Activated CD4-positive, CD25-positive, alpha-beta regulatory T cell treated with anti-CD3 and anti-CD28 coated beads, Interleukin-2, amount 50 U/mL, for 24 hours (primary cell): ENCODE measurements at regions not wholly inside any gene's neighbourhood (a gene's known extent, or its start where the extent isn't known, plus 50 kb on each side); places are given as distances from the start of the nearest gene placed in this dataset.
"Not testable (repeated sequence)": the region's sequence is repeated elsewhere in the genome, so short reads cannot be mapped to it uniquely, and the experiment has no call there.

Experiments used
- ATAC-seq, 2 donors: fragments of 150-1000 bp; cut with Tn5 transposase; one replicate each; pipeline ENCODE4 v1.10.0; 2021; ENCODE audit warnings: mild to moderate bottlenecking in 1 of 2, moderate library complexity in 1 of 2

- ATAC-seq = no peak
Measured at GRCh38 chr12:74015118-74015517, 522.5 kb upstream of the ATXN7L3B start.

DNA sequence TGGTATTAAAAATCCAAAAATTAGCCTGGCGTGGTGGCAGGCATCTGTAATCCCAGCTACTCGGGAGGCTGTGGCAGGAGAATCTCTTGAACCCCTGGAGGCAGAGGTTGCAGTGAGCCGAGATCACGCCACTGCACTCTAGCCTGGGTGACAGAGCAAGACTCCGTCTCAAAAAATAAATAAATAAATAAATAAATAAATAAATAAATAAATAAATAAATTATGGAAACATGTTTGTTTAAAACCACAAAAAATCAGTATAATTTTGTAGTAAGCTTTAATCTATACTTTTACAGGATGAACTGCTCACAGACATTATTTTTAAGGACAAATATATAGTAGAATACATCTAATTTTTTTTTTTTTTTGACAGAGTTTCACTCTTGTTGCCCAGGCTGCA is 521.3 kb upstream of the ATXN7L3B start:
- not testable (repeated sequence) for ATAC-seq

- no peak for ATAC-seq
Measured at GRCh38 chr12:74018849-74019248, 518.8 kb upstream of the ATXN7L3B start.

GRCh38 chr12:74021937-74022336 is 515.7 kb upstream of the ATXN7L3B start:
- no peak for ATAC-seq

DNA sequence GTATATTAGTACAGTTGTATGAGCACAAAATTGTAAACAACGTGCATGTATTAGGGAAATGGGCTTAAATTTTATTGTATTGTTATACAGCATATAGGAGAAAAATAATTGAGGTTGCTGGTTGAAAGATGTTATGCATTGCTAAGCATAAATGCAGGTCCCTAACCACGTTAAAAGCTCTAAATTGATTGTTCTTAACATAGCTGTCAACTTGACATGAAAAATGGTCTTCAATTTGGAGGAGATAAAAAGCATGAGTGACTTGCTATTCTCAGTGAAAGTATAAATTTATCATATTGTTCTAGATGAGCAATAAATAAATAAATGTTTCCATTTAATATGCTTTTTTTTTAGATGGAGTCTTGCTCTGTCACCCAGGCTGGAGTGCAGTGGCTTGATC is 506.6 kb upstream of the ATXN7L3B start:
- no peak for ATAC-seq

GRCh38 chr12:74033531-74033930 is 504.1 kb upstream of the ATXN7L3B start:
- ATAC-seq = no peak

GRCh38 chr12:74039138-74039537 is 498.5 kb upstream of the ATXN7L3B start:
- ATAC-seq = not testable (repeated sequence)

DNA sequence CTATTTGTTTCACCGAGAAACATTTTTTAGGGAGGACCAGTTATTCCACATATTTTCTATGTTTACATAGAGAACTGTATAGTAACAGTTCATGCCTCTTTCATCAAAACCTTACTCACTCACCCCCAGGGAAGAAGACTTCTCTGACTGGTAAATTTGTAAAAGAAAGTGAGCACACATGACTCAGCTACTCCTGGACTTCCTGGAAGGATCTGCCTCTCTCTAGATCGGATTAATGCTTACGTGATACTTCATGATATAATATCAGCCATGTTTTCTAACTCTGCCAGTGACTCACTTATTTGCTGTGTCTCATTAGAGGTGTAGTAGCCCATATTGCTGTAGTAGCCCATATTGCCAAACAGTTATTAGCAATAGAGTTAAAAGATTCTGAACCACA is 494.3 kb upstream of the ATXN7L3B start:
- ATAC-seq = no peak

DNA sequence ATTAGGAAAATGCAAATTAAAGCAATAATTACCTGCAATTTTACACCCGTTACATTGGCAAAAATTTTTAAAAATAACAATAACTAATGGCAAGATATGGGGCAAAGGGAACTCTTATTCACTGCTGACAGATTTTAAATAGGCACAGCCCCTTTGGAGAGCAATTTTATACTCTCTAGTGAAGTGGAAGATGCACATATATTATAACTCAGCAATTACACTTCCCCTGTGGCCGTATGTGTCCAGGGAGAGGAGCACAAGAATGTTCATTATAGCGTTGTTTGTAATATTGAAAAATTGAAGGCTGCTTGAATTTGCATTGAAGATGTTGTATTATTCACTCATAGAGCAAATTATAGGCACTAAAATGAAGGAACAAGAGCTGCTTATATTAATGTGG is 488.3 kb upstream of the ATXN7L3B start:
- no peak for ATAC-seq

DNA sequence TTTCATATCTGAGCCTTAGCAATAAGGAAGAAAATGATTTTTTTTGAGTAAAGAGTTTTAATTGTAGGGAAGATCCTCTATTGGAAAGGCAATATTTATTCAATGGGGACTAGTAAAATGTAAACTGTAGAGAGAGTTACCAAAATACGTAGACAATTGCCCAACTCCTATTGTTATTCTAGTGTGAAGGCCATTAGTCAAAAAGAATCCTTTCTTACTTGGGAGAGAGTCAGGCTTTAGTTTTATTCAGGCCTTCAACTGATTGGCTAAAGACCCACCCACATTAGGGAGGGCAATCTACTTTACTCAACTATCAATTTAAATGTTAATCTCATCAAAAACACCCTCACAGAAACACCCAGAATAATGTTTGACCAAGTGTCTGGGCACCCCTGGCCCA is 485.8 kb upstream of the ATXN7L3B start:
- no peak for ATAC-seq

DNA sequence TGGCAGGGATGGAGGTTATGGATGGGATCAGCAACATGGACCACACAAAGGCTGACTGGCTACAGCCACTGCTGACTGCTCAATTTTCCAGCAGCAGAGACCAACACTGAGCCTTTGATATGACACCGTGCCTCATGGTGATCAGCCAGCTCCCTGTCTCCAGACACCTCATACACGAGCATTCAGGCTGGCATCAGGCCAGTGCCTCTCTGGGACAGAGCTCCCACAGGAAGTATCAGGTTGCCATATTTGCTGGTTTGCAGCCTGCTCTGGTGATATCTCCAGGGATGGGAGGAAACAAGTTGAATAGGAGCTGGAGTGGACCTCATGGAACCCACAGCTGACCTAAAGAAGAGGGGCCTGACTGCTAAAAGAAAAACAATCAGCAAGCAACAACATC is 471.2 kb upstream of the ATXN7L3B start:
- no peak for ATAC-seq

GRCh38 chr12:74071182-74071581 is 466.5 kb upstream of the ATXN7L3B start:
- no peak for ATAC-seq

DNA sequence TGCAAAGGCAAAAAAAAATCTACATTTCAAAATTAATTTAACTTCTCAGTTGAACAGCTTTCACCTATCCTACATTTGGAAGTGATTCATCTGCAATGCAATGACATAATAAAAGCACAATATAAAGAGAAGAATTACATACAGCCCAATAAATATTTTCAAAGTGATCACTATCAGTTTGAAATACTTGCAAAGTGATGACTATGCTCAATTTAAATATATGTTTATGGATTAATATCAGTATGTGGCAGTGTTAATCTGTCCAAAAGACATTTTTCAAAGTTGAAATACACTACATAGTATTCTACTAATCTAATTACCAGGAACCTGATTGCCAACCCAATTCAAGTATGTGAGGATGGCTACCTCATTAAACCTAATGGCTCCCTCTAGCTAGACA is 460.7 kb upstream of the ATXN7L3B start:
- ATAC-seq = no peak

GRCh38 chr12:74105434-74105833 is 432.2 kb upstream of the ATXN7L3B start:
- no peak for ATAC-seq

GRCh38 chr12:74108729-74109128 is 428.9 kb upstream of the ATXN7L3B start:
- no peak for ATAC-seq

DNA sequence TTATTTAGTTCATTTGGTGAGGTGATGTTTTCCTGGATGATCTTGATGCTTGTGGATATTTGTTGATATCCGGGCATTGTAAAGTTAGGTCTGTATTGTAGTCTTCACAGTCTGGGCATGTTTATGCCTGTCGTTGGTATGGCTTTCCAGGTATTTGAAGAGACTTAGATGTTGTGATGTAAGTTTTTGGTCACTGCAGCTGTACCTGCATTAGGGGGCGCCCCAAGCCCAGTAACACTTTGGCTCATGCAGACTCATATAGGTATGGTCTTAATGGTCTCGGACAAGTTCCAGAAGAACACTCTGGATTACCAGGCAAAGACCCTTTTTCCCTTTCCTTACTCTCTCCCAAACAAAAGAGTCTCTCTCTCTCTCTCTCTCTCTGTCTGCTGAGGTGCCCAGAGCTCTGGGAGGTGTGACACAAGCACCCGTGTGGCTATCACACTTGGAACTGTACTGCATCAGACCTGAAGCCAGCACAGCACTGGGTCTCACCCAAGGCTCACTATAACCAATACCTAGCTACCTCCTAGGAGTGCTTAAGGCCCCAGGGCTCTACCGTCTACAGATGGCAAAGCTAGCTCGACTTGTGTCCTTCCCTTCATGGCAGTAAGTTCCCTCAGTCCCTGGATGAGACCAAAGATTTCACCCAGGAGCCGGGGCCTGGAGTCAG is 425.8 kb upstream of the ATXN7L3B start:
- ATAC-seq = no peak

DNA sequence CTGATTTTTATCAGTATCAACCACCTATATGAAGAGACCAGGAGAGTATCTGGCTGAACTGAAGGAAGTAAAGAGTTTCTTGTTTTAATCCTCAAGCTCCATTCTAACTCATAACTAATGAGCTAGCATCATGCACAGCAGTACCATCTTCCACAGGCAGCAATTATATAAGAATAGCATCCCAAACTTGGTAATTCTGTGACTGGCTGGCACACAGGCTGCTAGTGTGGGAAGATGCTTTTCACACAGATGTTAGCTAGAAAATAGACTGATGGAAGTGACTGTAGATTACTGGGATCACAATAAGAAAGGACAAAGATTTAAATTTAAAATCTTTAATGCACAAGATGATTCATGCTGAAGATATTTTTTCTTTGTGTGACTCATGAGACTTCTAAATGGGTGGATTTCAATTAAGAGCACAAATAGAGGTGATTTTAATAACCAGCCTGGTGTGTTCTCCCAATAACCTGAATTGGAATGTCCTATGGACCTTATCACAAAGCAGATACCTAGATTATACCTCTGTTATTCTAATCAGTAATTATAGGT is 417.7 kb upstream of the ATXN7L3B start:
- ATAC-seq = no peak

DNA sequence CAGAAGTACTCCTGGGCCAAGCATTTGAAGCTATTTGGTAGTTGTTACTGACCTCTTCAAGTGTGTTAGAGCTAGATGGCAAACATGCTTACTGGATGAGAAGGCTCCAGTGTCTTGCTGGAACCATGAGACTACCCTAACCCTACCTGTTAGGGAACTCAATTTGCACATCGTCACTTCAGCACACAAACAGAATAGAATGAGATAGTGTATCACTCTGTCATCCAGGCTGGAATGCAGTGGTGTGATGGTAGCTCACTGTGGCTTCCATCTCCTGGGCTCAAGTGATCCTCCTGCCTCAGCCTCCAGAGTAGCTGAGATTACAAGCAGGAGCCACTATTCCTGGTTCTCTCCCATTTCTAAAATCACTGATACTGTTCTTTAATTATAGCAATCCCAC is 417.0 kb upstream of the ATXN7L3B start:
- ATAC-seq = no peak

DNA sequence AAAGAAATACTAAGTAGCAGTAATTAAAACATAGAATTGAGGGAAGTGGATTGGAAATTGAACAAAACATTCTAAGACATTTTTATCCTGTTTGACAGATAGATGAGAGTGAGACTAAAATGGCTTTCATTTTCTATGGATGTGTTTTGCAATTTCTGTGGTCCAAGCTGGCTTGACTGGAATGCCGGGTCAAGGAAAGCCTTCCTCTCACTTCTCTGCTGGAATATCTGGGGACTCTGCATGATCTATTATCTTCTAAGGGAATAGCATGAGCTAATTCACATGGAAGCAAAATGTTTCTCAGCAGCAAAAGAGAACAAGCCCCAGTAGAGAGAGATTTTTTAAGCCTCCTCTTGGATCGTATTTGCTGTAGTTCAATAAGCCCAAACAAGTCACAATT is 407.9 kb upstream of the ATXN7L3B start:
- no peak for ATAC-seq

DNA sequence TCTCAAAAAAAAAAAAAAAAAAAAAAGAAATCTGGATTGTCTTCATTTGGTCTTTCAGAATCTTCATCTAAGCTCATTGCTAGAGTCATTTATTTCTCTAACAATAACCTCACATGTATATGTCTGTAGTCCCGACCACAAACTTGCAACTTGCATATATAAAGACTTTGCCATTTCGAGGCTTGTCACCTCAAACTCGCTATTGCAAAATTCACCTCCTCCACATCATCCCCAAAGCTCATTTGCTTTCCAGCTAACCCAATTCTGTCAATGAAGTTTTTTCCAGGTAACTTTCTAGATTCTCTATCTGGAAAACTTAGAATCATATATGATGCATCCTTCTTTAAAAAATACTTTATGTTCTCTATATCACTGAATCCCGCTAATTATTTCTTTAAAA is 393.2 kb upstream of the ATXN7L3B start:
- no peak for ATAC-seq

DNA sequence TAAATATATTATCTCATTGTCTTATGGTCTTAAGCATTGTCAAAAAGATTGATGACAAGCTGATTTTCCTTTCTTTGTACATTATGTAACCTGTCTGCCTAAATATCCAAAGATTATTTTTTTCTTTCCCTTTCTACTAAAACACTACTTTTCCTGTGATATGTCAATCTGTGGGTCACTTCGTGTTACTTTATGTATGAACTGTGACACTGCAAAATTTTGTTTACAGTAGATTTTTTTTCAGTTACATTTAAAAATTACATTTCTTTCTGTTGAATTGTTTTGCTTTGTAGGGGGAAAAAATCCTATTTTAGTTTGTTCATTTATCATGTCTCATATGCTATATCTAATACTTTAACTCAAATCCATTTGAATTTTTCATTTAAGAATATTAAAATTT is 392.3 kb upstream of the ATXN7L3B start:
- no peak for ATAC-seq

DNA sequence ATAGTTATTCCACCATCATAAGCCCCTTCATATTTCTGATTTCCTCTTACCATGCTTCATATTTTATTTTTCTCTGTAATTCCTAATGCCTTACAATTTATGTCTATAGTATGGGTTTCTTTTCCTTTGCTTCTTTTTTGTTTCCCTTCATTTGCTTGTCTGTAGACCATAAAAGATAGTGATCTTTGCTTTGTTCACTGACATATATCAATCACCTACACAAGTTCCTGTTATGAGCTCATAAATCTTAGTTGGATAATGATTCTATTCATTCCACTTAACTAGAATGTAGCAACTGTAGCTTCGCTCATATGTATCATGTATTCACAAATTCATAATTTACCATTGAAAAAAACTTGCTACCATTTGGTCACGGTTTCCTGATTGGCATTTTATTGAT is 388.8 kb upstream of the ATXN7L3B start:
- ATAC-seq = no peak

DNA sequence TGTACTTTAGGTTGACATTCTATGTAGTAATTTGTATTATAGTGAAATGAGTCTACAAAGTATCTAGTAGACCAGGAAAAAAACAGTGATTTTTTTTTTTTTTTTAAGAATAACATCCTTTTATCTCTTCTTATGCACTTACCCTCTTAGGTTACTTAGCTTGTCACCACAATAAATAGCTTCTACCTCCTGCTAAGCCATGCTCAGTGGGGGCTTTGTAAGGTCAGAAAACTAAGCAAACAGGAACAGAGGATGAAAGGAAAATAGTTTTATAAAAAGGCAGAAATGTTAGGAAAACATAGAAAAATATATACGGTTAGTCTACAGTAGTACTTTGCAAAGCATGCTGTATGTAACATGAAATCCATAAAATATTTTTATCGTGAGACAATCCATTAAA is 385.3 kb upstream of the ATXN7L3B start:
- ATAC-seq = no peak

DNA sequence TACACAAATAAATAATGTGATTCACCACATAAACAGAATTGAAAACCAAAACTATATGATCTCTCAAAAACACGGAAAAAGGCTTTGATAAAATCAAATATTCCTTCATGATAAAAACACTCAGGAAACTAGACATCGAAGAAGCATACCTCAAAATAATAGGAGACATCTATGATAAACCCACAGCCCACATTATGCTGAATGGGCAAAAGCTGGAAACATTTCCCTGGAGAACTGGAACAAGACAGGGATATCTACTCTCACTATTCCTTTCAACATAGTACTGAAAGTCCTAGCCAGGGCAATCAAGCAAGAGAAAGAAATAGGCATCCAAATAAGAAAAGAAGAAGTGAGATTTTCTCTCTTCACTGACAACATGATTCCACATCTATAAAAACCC is 371.5 kb upstream of the ATXN7L3B start:
- ATAC-seq = no peak

- ATAC-seq = no peak
Measured at GRCh38 chr12:74169607-74170006, 368.0 kb upstream of the ATXN7L3B start.
